GM21367 (cell line): ENCODE measurements at regions not wholly inside any gene's neighbourhood (a gene's known extent, or its start where the extent isn't known, plus 50 kb on each side); places are given as distances from the start of the nearest gene placed in this dataset.
"Not testable (repeated sequence)": the region's sequence is repeated elsewhere in the genome, so short reads cannot be mapped to it uniquely, and the experiment has no call there.

ENCODE experiments used
- ATAC-seq: cut with Tn5 transposase; IDR thresholded peaks from one replicate; pipeline ENCODE4 v1.9.1; 2021; ENCODE audit not compliant: unreplicated experiment

- not testable (repeated sequence) for ATAC-seq
These were observed 214.5 kb upstream of the NOTCH2NLA start for GRCh38 chr1:146443088-146443870.

GRCh38 chr1:146438543-146438942, 209.7 kb upstream of the NOTCH2NLA start:
- ATAC-seq = not testable (repeated sequence)

DNA sequence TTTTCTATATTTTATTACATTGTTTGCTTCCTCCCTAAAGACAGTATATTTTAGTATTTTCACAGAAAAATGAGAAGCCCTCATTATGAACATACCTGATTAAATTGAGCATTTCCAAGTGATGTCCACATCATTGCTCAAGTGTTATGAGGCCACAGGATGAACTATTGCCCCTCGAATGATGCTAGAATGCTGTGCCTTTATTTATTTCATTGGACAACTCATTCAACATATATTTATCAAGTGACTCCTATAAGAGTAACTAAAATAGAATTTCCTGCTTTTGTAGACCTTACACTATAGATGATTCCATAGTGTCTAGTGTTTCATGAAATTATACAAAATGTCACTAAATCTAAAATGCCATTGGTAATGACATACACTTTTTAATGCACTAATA, 187.8 kb upstream of the NOTCH2NLA start:
- ATAC-seq = not testable (repeated sequence)

DNA sequence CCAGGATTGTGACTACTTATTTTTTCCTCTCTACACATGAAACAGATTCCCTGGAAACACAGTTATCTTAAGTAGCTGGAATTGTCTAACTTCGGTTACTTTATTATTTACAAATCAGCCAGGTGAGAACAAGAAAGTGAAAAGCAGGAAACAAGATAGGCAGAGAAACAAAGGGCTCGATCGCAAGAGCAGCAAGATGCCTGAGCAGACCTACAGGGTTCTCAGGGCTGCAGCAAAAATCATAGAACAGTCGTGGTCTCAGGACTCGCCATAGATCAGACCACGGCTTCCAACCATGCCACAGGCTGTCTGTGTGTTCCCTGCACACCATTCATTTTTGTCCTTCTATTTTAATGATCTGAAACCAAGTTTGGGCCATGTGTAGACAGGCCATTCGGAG, 186.2 kb upstream of the NOTCH2NLA start:
- not testable (repeated sequence) for ATAC-seq

DNA sequence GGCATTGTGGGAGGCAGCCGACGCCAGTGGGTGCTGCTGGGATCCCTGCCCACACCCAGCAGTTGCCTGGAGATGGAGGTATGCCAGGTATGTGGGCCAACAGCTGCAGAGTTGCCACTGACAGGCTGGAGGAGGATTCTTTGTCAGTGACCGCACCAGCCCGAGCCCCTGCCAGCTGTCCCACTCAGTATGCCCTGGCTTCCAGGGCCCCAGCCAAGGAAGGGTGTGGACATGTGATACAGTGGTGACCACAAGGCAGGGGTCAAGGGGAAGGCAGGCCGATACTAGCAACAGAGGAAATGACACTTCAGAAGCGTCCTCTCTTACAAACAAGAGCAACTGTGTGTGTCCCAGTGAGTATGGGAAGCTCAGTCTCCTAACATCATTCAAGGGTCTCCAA, 185.1 kb upstream of the NOTCH2NLA start:
- ATAC-seq = not testable (repeated sequence)

GRCh38 chr1:146411923-146412322, 183.1 kb upstream of the NOTCH2NLA start:
- not testable (repeated sequence) for ATAC-seq

DNA sequence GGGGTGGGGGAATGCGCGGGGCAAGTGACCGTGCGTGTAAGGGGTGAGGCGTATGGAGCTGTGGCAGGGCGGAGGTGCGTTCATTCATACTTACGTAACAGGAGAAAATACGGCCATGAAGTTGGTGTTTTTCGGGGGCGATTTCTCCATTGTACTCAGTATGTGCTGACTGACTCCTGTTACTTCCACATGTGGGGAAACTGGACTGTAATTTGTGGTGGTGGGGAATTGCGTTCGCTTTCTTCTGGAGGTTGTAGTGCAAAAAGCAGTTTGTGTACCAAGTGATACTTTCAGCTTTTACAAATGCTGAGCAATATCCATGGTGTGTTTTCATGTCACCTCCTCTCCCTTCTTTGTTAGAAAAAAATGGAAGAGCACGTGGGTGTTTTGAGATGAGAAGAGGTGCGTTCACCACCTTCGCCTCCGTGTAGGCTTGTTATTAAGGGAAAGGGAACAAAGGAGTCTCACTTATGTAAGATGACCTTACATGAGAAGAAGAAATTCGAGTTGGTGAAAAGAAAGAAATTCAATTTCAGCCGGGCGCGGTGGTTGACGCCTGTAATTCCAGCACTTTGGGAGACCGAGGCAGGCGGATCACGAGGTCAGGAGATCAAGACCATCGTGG, 181.1 kb upstream of the NOTCH2NLA start:
- ATAC-seq = not testable (repeated sequence)

DNA sequence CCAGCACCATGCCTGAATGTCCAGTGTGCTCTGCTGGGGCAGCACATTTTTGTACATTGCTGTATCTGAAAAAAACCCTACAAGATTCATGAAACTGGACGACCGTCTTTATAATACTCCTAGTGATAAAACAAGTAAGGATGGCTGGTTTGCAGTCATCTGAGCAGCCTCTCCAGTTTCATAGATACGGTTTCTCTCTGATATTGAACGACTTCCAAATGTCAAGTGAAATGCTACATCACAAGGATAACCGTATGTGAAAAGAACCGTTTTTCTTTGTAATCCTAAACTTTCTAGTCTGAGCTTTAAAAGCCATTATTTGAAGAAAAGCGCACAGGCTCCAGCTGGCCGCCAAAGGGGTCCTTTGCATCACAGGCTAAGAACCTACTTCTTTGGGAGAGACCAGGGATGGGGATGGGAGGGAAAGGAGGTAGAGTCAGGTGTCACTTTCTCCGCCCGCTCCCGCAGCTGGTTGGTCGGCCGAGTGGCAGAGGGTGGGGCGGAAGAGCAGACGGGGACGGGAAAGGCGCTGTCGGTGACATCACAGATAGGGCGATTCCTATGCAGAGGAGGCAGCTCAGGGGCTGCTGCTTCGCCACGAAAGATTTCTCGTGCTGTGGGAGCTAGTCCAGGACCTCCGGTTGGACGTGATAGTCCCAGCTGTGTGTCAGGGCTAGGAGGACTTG, 180.4 kb upstream of the NOTCH2NLA start:
- not testable (repeated sequence) for ATAC-seq

- ATAC-seq = not testable (repeated sequence)
These were observed 172.5 kb upstream of the NOTCH2NLA start for GRCh38 chr1:146401281-146401825.

- not testable (repeated sequence) for ATAC-seq
These were observed 171.6 kb upstream of the NOTCH2NLA start for GRCh38 chr1:146400173-146401121.

GRCh38 chr1:146399225-146399624, 170.4 kb upstream of the NOTCH2NLA start:
- ATAC-seq = not testable (repeated sequence)

GRCh38 chr1:146396801-146397200, 168.0 kb upstream of the NOTCH2NLA start:
- ATAC-seq = not testable (repeated sequence)

DNA sequence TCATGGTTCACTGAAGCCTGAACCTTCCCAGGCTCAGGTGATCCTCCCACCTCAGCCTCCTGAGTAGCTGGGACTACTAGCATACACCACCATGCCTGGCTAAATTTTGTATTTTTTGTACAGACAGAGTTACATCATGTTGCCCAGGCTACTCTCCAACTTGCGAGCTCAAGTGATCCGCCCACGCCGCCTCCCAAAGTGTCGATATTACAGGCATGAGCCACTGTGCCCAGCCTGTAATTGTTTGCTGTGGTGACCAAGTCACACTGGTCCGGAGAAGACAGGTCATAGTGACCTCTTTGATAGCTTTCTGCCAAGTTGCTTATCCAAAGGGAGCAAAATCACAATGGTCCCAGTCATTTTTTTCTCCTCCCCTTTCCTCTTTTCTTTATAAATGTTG, 167.4 kb upstream of the NOTCH2NLA start:
- ATAC-seq = not testable (repeated sequence)

DNA sequence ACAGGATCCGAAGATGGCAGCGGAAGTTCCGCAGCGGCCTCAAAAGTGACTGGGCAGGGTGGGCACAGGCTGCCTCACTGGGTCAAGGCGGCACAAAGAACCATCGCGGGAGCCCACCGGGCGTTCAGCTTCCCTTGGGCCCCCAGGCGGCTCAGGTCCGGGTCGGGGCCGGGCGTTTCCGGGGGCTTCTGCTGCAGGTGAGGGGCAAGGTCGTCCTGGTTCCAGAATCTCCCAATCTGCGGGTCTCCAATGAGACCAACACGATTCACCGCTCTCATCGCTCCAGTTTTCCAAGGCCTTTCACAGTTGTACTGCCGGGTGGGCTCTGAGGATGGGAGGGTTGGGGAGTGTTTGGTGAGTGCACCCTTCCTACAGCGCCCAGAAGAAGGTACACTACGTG, 165.0 kb upstream of the NOTCH2NLA start:
- not testable (repeated sequence) for ATAC-seq

GRCh38 chr1:146393154-146393553, 164.3 kb upstream of the NOTCH2NLA start:
- ATAC-seq = not testable (repeated sequence)

DNA sequence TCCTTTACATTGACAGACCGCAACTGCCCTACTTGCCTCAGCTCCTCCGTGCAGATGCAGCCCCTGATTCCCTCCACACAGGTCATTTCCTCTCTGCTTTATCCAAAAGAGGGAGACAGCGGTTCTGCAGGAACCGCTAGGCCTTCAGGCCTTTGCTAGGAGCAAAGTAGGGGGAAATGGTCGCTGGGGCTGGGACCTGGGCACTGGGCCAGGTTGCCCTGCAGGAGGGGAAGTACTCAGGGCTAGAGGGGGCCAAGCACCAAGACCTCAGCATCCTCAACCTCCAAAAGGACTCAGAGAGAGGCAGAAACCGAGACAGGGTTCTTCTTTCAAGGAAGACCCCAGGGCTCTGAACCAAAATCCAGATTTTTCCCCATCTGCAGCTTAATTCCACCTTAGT, 160.4 kb upstream of the NOTCH2NLA start:
- ATAC-seq = not testable (repeated sequence)

DNA sequence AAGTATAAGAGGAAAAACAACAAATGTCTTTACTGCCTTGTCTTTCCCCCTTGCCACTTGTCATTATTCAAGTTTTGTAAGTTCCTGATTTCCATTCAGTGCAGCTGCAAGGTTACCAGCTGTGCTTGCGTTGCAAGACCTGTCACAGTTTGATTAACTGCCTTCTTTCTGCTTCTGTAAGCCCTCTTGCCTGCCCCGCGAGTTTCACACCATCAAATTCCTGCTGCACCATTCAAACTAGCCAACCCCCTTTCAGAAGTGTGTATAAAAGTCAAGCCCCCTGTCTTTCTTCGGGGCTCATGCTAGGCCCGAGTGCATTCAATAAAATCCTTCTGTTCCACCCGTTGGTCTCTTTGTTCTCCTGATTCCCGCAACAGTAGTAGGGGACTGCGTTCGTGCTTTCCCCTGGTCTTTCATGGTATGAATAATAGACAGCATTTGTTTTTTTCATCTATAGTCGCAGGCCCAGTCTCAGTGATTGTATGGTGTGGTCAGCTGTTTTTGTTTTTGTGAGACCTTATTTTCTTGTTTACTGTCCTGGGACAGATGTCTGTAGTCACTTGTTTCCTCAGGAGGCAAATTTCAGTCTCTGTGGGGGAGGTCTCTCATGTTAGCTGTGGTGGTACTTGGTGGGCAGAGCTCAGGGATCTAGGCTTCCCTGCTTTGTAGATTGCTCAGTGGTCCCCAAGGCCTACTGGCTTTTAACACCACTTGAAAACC, 159.1 kb upstream of the NOTCH2NLA start:
- ATAC-seq = not testable (repeated sequence)

DNA sequence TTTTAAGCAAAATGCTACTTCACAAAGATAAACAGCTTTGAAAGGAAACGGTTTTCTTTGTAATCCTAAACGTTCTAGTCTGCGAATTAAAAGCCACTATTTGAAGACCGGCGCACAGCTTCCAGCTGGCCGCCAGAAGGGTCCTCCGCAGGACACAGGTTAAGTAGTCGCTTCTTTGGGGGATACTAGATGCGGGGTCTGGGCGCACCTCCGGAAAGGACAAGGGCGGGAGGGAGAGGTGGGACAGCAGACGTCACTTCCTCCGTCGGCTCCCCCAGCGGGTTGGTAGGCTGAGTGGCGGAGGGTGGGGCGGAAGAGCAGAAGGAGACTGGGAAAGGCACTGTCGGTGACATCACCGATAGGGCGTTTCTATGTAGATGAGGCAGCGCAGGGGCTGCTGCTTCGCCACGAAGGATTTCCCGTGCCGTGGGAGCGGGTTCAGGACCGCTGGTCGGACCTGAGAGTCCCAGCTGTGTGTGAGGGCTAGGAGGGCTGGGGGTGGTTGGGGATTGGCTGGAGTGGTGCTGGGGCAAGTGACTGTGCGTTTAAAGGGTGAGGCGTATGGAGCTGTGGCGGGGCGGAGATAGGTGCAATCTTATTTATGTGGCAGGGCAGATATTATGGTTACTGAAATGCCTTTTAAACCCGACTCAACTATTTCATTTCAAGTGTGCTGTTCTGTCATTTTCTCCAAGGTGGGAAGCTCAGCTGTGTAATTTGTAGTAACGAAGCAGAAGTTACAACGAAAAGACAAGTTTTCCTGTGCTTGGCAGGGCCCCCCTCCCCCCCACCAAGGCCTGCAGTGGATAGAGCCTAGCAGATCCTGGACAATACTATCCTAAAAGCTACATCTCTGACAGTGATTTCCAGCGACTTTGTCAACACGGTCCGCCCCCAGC, 158.3 kb upstream of the NOTCH2NLA start:
- peak; percentile 88 for ATAC-seq

- ATAC-seq = not testable (repeated sequence)
These were observed 152.4 kb upstream of the NOTCH2NLA start for GRCh38 chr1:146381196-146381595.
